NOMO-1 treated with dmso at 0.1 percent for 144 hours (cell line): ENCODE measurements at regions not wholly inside any gene's neighbourhood (a gene's known extent, or its start where the extent isn't known, plus 50 kb on each side); places are given as distances from the start of the nearest gene placed in this dataset.
"Not testable (repeated sequence)": the region's sequence is repeated elsewhere in the genome, so short reads cannot be mapped to it uniquely, and the experiment has no call there.

Source experiments
- DNase-seq: peaks from one replicate; lab custom pipeline; 2025; ENCODE audit not compliant: unreplicated experiment; lab: John Stamatoyannopoulos, UW

DNA sequence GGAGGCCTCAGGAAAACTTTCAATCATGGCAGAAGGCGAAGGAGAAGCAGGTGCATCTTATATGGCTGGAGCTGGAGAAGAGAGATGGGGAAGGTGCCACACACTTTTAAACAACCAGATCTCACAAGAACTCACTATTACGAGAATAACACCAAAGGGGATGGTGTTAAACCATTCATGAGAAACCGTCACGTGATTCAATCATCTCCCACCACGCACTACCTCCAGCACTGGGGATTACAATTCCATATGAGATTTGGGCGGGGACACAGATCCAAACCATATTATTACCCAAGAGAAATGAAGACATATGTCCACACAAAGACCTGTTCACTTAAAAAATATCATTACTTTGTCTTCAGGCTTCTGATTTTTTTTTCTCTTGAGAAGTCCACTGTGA is 518.5 kb downstream of the DCDC2C start:
- DNase-seq, result no peak

GRCh38 chr2:4244422-4244821 is 541.0 kb downstream of the DCDC2C start:
- not testable (repeated sequence) for DNase-seq

- DNase-seq, result no peak
These were observed 543.2 kb downstream of the DCDC2C start for GRCh38 chr2:4246364-4247131.

DNA sequence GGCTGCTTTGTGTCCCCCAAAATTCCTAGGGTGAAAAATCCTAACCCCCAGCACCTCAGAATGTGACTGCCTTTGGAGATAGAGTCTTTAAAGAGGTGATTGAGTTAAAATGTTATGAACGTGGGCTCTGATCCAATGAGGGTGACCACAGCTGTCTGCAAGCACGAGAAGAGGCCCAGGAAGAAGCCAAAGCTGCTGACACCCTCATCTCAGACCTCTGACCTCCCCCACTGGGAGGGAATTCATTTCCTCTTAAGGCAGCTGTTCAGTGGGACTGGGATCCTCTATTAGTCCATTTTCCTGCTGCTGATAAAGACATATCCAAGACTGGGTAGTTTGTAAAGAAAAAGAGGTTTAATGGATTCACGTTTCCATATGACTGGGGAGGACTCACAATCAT is 544.4 kb downstream of the DCDC2C start:
- DNase-seq, result no peak

- no peak for DNase-seq
These were observed 552.1 kb downstream of the DCDC2C start for GRCh38 chr2:4255491-4255890.

DNA sequence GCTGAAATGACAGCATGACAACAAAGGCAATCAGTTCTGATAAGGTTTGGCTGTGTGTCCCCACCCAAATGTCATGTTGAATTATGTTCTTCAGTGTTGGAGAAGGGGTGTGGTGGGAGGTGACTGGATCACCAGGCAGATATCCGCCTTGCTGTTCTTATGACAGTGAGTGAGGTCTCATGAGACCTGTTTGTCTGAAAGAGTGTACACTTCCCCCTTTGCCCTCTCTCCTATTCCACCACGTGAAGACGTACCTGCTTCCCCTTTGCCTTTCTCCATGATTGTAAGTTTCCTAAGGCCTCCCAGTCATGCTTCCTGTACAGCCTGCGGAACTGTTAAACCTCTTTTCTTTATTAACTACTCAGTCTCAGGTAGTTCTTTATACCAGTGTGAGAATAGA is 553.0 kb downstream of the DCDC2C start:
- DNase-seq, result no peak

DNA sequence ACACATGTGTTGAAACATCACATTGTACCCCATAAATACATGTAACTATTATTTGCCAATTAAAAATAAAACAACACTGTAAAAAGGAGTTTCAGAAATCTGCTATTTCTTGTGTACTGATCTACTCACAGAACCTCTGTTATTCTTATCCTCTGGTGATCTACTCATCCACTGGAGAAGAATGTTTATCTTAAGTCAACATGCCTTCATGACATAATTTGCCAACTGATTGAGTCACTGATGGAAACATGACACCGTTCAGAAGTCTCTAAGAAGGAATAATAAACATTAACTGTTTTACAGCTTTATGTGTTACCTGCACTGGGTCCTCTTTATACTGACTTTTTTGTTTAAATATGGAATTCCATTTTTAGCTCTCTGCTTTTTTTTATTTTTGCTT is 555.2 kb downstream of the DCDC2C start:
- DNase-seq, result no peak

DNA sequence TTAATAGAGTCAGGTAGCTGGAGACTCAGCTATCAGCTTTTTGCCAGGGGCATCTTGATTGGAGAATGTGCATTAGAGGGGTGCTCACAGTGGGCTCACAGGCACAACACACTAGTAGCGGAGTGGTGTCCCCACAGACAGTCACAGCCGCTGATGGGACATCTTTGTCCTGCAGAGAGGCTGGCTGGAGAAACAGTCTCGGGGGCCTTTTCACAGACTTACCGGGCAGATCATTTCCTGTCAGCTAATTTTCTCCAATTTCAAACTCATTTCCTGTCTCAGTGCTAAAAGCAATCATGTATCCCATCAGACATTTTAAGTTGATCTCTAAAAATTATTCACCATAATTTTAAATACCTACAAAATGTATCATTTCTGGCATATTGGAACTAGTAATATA is 562.6 kb downstream of the DCDC2C start:
- DNase-seq, result no peak

DNA sequence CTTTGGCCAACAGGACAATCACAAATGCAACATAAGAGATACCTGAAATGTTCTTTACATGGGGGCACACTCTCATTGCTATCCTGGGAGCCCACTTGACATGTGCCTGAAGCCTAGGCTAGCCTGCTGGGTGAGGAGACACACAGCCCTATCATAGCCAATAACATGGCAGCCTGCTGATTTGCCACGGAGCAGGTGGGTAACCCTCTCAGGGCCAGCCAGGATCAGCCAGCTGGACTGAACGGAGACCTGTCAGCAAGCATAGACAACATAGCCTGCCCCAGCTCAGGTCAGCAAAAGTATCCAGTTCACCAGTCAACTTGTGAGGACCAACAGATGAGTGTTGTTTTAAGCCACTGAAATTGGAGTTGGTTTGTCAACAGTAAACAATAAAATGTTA is 566.5 kb downstream of the DCDC2C start:
- no peak for DNase-seq

DNA sequence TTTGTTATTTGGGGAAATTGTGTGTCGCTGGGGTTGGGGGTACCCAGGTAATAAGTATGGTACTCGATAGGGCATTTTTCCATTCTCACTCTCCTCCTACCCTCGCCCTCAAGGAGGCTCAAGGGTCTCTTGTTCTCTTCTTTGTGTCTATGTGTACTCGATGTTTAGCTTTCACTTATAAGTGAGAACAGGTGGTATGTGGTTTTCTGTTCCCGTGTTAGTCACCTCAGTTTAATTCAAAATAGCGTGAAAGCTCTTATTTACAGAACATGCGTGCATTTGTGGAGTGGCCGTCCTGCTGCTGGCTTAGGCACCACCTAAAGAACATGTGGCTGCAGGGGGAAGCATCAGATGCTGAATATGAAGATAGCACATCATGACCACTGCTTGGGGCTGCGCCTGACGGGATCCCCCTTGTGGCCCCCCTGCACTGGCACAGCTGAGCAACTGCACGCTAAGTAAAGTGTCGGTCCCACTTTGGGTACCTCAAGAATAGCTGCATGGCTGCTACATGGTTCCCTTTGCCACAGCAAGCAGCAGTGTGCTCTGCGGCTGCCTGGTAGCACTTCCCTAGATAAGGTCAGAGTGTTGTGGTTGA is 569.0 kb downstream of the DCDC2C start:
- no peak for DNase-seq

- no peak for DNase-seq
These were observed 575.0 kb downstream of the DCDC2C start for GRCh38 chr2:4278392-4278791.

GRCh38 chr2:4279431-4279830 is 576.1 kb downstream of the DCDC2C start:
- no peak for DNase-seq

DNA sequence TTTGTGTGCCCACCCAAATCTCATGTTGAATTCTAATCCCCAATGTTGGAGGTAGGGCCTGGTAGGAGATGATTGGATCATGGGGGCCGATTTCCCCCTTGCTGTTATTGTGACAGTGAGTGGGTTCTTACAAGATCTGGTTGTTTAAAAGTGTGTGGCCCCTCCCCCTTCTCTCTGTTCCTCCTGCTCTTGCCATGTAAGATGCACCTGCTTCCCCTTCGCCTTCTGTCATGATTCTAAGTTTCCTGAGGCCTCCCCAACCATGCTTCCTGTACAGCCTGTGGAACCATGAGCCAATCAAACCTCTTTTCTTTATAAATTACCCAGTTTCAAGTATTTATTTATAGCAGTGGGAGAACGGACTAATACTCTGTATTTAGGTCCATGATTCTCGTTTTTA is 588.1 kb downstream of the DCDC2C start:
- no peak for DNase-seq

- no peak for DNase-seq
These were observed 592.3 kb downstream of the DCDC2C start for GRCh38 chr2:4295680-4296079.

- no peak for DNase-seq
These were observed 597.2 kb downstream of the DCDC2C start for GRCh38 chr2:4300616-4301015.

GRCh38 chr2:4324531-4324930 is 621.2 kb downstream of the DCDC2C start:
- no peak for DNase-seq

- no peak for DNase-seq
These were observed 633.5 kb downstream of the DCDC2C start for GRCh38 chr2:4336864-4337263.

DNA sequence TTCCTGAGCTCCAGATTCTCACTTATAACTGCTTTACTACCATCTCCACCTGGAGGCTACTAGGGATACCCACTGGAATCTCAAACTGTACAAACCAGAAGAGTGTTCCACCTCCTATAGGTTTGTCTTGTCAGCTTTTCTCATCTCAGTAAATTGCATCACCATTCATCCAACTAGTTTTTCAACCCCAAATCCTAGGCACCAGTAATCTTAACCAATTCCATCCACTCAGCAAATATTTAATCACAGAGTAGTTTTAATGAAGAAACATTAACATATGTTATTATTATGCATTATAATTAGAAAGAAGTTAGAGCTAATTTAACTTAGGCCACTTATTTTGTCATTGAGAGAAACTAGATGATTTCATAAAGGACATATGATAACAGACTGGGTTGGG is 635.0 kb downstream of the DCDC2C start:
- DNase-seq, result no peak

DNA sequence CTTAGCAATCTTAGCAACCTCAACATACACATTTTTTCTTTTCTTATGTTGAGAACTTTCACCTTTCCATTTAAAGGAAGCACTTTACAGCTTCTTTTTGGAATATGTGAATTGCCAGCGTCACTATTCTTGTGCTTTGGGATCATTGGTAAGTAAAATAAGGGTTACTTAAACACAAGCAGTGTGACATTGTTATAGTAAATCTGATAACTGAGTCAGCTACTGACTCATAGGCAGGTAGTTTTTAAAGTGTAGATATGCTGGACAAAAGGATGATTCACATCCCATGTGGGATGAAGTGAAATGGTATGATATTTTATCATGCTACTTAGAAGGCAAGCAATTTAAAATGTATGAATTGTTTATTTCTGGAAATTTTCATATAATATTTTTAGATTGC is 637.2 kb downstream of the DCDC2C start:
- no peak for DNase-seq

DNA sequence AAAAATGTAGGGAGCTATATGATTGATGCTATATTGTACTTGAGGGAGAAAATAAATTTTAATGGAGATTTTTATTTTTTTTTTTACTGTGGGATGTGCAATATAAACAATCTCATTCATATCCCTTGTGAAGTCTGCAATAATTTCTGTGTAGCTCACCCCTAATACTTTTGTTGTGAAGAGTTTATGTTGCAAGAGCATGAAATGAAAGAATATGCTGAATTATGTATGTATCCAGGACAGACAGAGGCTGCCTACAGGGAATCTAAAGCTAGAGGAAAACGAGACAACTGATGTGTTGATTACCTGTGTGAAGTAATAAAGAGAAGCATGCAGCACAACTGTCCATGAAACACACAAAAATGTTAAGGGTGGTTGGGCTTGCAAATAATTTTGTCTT is 643.3 kb downstream of the DCDC2C start:
- no peak for DNase-seq

DNA sequence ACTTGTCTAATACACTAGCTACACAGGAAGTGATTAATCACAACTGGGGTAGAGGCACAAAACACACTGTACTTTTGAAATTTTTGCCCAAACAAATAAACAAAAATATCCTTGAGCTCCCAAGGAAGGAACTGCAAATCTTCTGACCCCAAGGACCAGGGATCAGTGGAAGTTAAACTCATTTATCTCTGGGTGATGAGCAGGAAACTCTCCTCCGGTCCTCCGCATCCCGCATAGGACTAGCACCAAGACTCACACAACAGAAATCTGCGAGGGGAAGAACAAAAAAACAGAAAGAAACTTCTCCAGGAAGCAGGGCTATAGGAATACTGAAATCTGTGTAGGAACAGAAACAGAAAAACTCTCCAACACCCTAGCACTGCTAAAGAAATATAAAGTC is 650.3 kb downstream of the DCDC2C start:
- DNase-seq, result no peak

GRCh38 chr2:4354164-4354563 is 650.8 kb downstream of the DCDC2C start:
- DNase-seq, result no peak

- no peak for DNase-seq
These were observed 651.3 kb downstream of the DCDC2C start for GRCh38 chr2:4354678-4355077.
